NCI-H146 treated with DMSO at 0.1 percent for 48 hours (cell line): ENCODE measurements at regions not wholly inside any gene's neighbourhood (a gene's known extent, or its start where the extent isn't known, plus 50 kb on each side); places are given as distances from the start of the nearest gene placed in this dataset.
"Not testable (repeated sequence)": the region's sequence is repeated elsewhere in the genome, so short reads cannot be mapped to it uniquely, and the experiment has no call there.

Experiments
- DNase-seq: peaks from one replicate; lab custom pipeline; 2025; ENCODE audit not compliant: unreplicated experiment; lab: John Stamatoyannopoulos, UW

GRCh38 chr2:161480123-161480522 is 64.0 kb downstream of the TBR1 start:
- no peak for DNase-seq

GRCh38 chr2:161481619-161482018 is 65.5 kb downstream of the TBR1 start:
- no peak for DNase-seq

- DNase-seq: no peak
Measured at GRCh38 chr2:161484061-161484460, 68.0 kb downstream of the TBR1 start.

GRCh38 chr2:161486111-161486510 is 70.0 kb downstream of the TBR1 start:
- DNase-seq: no peak

- DNase-seq: no peak
Measured at GRCh38 chr2:161488131-161488699, 72.1 kb downstream of the TBR1 start.

- DNase-seq: no peak
Measured at GRCh38 chr2:161488879-161489278, 72.8 kb downstream of the TBR1 start.

- DNase-seq: not testable (repeated sequence)
Measured at GRCh38 chr2:161500892-161501610, 85.0 kb downstream of the TBR1 start.

- not testable (repeated sequence) for DNase-seq
Measured at GRCh38 chr2:161502279-161502678, 86.2 kb downstream of the TBR1 start.

GRCh38 chr2:161504628-161505289 is 88.7 kb downstream of the TBR1 start:
- DNase-seq: peak; percentile 5

GRCh38 chr2:161505466-161505865 is 89.4 kb downstream of the TBR1 start:
- DNase-seq: not testable (repeated sequence)

- not testable (repeated sequence) for DNase-seq
Measured at GRCh38 chr2:161513295-161514032, 97.4 kb downstream of the TBR1 start.

GRCh38 chr2:161522796-161523195 is 101.4 kb upstream of the SLC4A10 start:
- no peak for DNase-seq

- DNase-seq: no peak
Measured at GRCh38 chr2:161533218-161533617, 91.0 kb upstream of the SLC4A10 start.

GRCh38 chr2:161546635-161547034 is 77.6 kb upstream of the SLC4A10 start:
- DNase-seq: no peak

GRCh38 chr2:161547130-161547529 is 77.1 kb upstream of the SLC4A10 start:
- DNase-seq: no peak

- no peak for DNase-seq
Measured at GRCh38 chr2:161552015-161552414, 72.2 kb upstream of the SLC4A10 start.

GRCh38 chr2:161555826-161556225 is 68.4 kb upstream of the SLC4A10 start:
- DNase-seq: no peak

- no peak for DNase-seq
Measured at GRCh38 chr2:161556440-161556839, 67.8 kb upstream of the SLC4A10 start.

- no peak for DNase-seq
Measured at GRCh38 chr2:161557538-161557937, 66.7 kb upstream of the SLC4A10 start.

GRCh38 chr2:161564906-161565305 is 59.3 kb upstream of the SLC4A10 start:
- DNase-seq: no peak

- DNase-seq: no peak
Measured at GRCh38 chr2:161569401-161569800, 54.8 kb upstream of the SLC4A10 start.
